Thoracic aorta (tissue), 2 donors: ENCODE measurements at regions not wholly inside any gene's neighbourhood (a gene's known extent, or its start where the extent isn't known, plus 50 kb on each side); places are given as distances from the start of the nearest gene placed in this dataset.

ENCODE experiments used
- ATAC-seq: fragments of 150-250 bp; one replicate; pipeline ENCODE4 v1.8.0; 2017; ENCODE audit warnings: low read depth; ENCODE audit not compliant: insufficient number of reproducible peaks, low FRiP score
- DNase-seq: peaks from one replicate; pipeline ENCODE4 v3.0.0-alpha.2; 2020; ENCODE audit warnings: low spot score
- H3K27ac ChIP-seq, 2 donors: fragments of 200-600 bp; sonication (generic); 1 replicate in 1 of 2; 2 replicates in 1 of 2; pipeline ENCODE4 v1.5.1; 2016; ENCODE audit warnings: mild to moderate bottlenecking in 2 of 2, moderate library complexity in 2 of 2
- H3K27me3 ChIP-seq: fragments of 200-600 bp; sonication (generic); replicated peaks from 2 replicates; pipeline ENCODE4 v1.6.0; 2016; ENCODE audit warnings: mild to moderate bottlenecking; ENCODE audit not compliant: insufficient read depth
- H3K36me3 ChIP-seq: fragments of 200-600 bp; sonication (generic); one replicate; pipeline ENCODE4 v1.5.1; 2016
- H3K4me1 ChIP-seq, 2 donors: fragments of 200-600 bp; sonication (generic); 1 replicate in 1 of 2; 2 replicates in 1 of 2; pipeline versions ENCODE4 v1.5.1 to v1.6.0; 2016; ENCODE audit warnings: low read depth in 2 of 2, mild to moderate bottlenecking in 1 of 2; ENCODE audit not compliant: control insufficient read depth in 1 of 2
- H3K4me3 ChIP-seq: fragments of 200-600 bp; sonication (generic); 2 replicates; pipeline ENCODE4 v1.5.1; 2016; ENCODE audit warnings: mild to moderate bottlenecking
- H3K9me3 ChIP-seq: fragments of 200-600 bp; sonication (generic); 2 replicates; pipeline ENCODE4 v1.5.1; 2016
- TF ChIP-seq, protein P1 (sequence below): fragments of 200-600 bp; sonication (generic); IDR thresholded peaks from one replicate; pipeline ENCODE4 v1.5.1; 2019; ENCODE audit warnings: antibody characterized with exemption

- no peaks in the 10 kb centered on the region for H3K9me3 ChIP-seq
- no peaks in the 10 kb centered on the region for H3K4me1 ChIP-seq
- H3K27ac ChIP-seq, result no peak overlapping the region
- no peak overlapping the region for H3K4me3 ChIP-seq
- TF ChIP-seq, protein P1, sequence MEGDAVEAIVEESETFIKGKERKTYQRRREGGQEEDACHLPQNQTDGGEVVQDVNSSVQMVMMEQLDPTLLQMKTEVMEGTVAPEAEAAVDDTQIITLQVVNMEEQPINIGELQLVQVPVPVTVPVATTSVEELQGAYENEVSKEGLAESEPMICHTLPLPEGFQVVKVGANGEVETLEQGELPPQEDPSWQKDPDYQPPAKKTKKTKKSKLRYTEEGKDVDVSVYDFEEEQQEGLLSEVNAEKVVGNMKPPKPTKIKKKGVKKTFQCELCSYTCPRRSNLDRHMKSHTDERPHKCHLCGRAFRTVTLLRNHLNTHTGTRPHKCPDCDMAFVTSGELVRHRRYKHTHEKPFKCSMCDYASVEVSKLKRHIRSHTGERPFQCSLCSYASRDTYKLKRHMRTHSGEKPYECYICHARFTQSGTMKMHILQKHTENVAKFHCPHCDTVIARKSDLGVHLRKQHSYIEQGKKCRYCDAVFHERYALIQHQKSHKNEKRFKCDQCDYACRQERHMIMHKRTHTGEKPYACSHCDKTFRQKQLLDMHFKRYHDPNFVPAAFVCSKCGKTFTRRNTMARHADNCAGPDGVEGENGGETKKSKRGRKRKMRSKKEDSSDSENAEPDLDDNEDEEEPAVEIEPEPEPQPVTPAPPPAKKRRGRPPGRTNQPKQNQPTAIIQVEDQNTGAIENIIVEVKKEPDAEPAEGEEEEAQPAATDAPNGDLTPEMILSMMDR, result no peak
- ATAC-seq (no peak), DNase-seq (no peak)
- no peaks in the 10 kb centered on the region for H3K36me3 ChIP-seq
- H3K27me3 ChIP-seq, result no peaks in the 10 kb centered on the region
These were observed 50.0 kb upstream of the ATF7IP start for GRCh38 chr12:14315501-14315900.
